NOMO-1 treated with dmso at 0.1 percent for 144 hours (cell line): ENCODE measurements at regions not wholly inside any gene's neighbourhood (a gene's known extent, or its start where the extent isn't known, plus 50 kb on each side); places are given as distances from the start of the nearest gene placed in this dataset.
"Not testable (repeated sequence)": the region's sequence is repeated elsewhere in the genome, so short reads cannot be mapped to it uniquely, and the experiment has no call there.

Experiments used
- DNase-seq: peaks from one replicate; lab custom pipeline; 2025; ENCODE audit not compliant: unreplicated experiment; lab: John Stamatoyannopoulos, UW

DNA sequence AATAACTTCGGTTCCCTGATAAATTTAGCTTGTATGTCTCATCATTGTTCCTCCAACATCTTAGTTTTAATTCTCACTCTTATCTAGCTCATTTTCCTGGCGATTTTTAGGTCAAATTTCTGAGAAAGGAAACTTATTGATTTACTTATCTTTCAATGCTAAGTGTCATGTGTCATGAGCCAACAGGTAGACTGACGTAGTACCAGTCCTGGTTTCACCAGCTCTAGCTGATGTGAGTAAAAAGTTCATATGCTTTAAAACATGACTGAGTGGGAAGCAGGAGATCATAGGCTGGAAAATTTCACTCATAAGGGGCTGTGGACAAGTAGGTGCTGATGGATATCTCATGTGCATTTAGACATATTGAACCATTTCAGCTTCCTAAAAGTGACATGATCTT lies 441.7 kb upstream of the NR3C2 start:
- no peak for DNase-seq

DNA sequence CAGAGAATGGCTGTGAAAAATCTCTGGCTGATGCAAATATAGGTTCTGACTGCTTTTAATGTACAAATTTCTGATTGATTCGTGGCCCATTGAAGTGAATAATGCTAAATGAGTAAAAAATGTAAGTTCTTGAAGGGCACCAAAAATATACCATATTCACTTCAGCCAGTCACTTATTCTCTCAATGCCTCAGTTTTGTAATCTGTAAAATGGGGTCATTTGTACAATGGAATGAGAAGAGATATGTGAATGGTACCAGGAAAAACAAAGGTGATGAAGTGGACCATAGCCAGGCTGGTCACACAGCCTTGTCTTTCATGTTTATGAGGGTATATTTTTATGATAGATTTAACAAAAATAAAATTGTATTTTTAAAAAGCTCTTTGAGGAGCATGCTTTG lies 441.2 kb upstream of the NR3C2 start:
- DNase-seq, result no peak

GRCh38 chr4:148881860-148882643 lies 439.8 kb upstream of the NR3C2 start:
- DNase-seq, result no peak

- DNase-seq, result no peak
Measured at GRCh38 chr4:148874331-148874730, 432.1 kb upstream of the NR3C2 start.

GRCh38 chr4:148868191-148868590 lies 426.0 kb upstream of the NR3C2 start:
- no peak for DNase-seq

DNA sequence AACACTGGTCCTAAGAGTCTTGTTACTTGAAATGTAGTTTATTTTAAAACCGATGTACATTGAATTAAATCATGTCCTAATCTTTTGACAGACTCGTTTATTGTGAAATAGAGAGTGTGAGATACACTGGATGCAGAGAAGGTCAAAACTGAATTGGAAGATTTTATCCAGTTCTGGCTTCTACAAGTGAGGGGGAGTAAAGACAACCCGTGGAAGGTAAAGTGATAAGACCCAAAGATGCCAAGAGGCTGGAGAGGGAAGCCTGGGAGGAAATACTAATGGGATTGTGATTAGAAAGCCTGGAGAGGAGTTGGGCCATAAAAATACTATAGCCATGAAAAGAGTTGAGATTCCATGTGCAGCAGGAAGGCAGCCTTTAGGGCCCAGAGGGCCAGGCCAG lies 424.5 kb upstream of the NR3C2 start:
- DNase-seq, result no peak

DNA sequence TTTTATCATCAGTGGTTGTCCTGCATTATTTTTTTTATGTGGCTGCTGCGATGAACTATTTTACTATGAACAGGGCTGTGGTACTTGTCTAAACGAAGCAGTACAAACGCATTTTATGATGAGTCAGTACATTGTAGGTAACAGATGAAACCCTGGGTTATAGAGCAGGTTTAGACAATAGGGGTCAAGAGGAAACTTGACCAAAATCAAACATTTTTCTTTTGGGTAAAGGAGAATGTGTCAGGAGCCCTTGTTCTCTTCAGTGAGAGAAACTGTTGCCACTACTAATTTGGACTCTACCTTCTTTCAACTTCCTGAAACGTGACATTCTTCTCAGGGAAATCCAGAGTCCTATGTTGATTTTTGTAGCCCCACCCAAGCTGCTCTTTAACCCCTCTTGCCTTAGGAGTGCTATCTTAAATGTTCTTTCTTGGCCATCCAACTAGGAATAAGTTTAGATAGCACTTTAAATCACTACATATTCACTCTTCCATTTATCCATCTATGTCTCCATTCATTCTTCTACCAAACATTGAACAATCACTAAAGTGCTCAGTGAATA lies 415.8 kb upstream of the NR3C2 start:
- DNase-seq, result no peak

DNA sequence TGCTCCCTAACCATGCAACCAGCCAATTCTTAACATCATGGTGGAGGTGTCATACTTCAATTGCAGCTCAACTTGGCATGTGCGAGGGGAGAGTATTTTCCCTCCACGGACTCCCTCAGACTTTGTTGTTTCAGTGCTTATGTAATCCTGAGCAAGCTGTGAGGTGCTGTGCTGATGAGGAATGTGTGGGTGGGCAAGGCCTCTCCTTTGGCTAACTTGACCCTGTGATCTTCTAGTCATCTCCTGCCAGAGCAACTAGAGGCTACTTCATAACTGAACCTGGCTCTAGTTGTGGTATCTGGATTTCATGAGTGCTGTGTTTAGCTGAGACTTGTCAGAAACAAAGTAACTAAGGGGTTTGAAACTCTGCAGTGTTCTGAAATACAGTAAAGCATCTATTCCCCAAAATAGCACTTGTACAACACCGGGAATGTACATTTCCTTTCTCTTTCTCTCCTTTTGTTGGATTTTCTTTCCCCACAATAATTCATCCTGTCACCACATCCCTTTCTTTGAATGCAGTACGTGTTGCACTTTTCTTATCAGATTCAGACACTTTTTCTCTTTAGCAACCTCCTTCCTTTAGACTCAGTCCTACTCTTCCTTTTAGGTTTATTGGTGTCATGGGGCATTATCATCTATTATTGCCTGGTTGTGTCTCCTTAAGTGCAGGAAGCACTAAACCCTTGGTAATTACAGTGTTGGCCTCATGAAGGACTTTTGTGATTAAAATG lies 415.2 kb upstream of the NR3C2 start:
- no peak for DNase-seq

- no peak for DNase-seq
Measured at GRCh38 chr4:148854203-148854602, 412.0 kb upstream of the NR3C2 start.

GRCh38 chr4:148852092-148852699 lies 410.0 kb upstream of the NR3C2 start:
- no peak for DNase-seq

- no peak for DNase-seq
Measured at GRCh38 chr4:148850257-148850995, 408.2 kb upstream of the NR3C2 start.

- DNase-seq, result no peak
Measured at GRCh38 chr4:148849581-148849980, 407.4 kb upstream of the NR3C2 start.

DNA sequence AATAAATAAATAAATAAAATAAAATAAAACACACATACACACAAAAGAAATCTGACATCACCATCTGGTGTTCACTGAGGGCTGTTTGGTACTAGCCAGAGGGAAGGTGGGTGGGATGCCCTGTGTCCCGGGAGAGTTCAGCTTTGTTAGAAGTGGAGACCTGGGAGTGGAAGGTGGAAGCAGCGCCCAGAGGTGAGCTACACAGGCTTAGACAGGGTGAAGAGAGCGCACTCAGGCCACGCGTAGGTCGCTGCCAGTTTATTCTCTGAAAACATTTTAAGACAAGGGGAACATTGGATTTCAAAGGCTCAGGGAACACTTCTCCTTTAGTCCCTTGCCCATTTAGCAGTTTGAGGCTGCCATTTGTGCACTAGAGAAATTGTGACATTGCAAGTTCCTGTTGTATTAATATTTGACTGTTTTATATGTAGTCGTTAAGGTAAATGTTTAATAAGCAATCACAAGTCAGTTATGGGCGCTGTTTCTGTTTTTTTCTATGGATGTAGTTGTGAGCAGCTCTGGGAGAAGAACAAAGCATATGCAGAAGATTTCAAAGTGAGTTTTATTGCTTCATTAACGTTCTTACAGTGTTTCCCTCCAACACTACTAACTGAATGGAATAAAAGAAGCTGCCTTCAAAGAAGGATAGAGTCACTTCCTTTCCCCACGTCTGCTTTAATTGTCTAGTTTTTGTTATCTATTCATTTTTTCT lies 405.5 kb upstream of the NR3C2 start:
- DNase-seq, result no peak

DNA sequence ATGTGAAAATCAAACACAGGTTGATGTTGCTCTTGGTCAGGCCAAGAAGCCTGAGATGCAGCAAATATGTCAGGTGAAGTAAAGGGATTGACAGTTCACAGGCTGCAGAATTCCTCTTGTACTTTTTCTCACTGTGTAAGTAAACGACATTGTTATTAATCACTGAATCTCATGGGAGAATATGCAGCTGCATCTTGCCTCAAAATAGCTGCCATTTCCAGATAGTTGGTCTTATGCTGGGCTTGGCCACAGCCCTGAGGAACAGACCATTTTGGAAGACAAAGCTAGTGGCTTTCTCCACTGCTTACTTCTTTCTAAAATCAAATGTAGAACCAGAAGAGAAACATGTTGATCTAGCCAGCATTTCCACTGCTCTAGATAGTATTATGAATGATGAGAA lies 403.4 kb upstream of the NR3C2 start:
- no peak for DNase-seq

DNA sequence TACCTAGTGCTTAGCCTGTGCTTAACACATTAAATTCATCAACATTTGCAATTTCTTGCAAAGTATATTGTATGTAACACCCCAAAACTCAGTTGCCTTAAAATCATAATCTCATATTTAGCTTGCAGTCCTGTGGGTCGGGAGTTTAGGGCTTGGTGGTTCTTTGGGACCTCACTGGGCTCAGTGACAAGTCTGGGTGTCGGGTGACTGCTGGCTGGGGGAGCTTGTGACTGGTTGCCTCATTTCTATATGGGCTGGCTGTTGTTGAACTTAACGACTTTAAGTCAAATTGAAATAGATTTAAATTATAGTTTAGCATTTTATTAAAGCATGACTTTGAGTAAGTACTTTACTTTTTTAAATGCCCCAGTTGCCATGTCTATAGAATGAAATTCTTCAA lies 401.4 kb upstream of the NR3C2 start:
- DNase-seq, result no peak

DNA sequence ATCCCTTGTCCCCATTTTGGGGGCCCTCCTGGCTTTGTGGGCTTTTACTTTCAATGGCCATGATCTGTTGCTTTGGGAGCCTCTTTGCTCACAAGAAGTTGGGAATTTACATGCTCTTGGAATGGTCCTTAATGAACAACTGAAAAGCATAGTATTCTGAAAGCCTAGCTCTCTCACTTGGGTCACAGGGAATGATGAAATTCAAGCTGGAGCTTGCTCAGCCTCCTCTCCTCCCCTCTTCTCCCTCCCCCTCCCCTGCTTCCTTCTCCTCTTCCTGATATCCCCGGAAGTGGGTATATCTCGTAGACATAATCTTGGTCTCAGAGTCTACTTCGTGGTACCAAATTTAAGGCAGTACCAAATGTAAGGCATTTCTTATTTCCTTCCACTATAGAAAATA lies 400.6 kb upstream of the NR3C2 start:
- no peak for DNase-seq

- not testable (repeated sequence) for DNase-seq
Measured at GRCh38 chr4:148837571-148837970, 395.4 kb upstream of the NR3C2 start.

GRCh38 chr4:148834804-148835631 lies 392.8 kb upstream of the NR3C2 start:
- peak; percentile 24 for DNase-seq

DNA sequence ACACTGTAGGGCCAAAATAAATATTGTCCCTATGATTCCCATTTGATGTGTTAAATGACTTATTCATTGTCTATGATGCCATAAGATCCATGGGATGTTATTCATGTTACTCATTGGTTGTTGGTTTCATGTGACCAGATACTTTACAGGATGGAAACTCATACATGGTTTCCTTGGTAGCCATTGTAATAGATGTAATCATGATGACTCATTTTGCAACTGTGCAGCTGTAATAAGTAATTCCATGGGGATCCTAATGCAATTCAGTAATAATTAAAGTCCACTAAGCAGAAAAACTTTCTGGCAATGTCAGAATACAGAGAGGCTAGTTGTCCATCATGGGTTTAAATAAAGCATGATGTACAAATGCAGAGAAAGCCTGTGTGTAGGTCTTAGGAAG lies 389.7 kb upstream of the NR3C2 start:
- DNase-seq, result no peak

- DNase-seq, result no peak
Measured at GRCh38 chr4:148828291-148828690, 386.1 kb upstream of the NR3C2 start.
